ENCODE measurements at regions not wholly inside any gene's neighbourhood (a gene's known extent, or its start where the extent isn't known, plus 50 kb on each side); places are given as distances from the start of the nearest gene placed in this dataset.

DNA sequence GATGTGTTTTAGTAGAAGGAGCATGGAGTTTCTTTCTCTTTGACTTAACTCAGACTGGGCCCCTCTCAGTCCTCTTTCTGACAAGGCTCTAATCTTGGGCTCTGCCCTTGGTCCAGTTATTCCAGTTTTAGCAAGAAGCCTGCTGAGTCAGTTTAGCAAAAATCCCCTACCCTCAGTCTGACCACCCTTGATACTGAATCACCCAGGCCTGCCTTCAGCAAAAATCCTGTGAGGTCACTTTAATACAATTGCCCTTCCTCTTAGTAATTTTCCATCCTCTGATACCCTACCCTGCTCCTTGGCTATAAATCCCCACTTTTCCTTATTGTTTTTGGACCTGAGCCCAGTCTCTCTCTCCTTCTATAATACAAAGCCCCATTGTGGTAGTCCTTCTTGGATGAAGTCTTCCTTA is 326.7 kb upstream of the NOX3 start:
- no peak for TF ChIP-seq CTCF (IDR thresholded peaks at IDR 0.05)
- TF ChIP-seq POLR2AphosphoS5 (IDR thresholded peaks at IDR 0.05): no peak
- no peak for TF ChIP-seq POLR2A (IDR thresholded peaks at IDR 0.05)
- no peak for TF ChIP-seq EP300 (IDR thresholded peaks at IDR 0.05)

All from upper lobe of left lung (tissue), 4 donors.